ENCODE measurements at regions not wholly inside any gene's neighbourhood (a gene's known extent, or its start where the extent isn't known, plus 50 kb on each side); places are given as distances from the start of the nearest gene placed in this dataset.

- Histone ChIP-seq H3K4me2 (ENCODE audit: insufficient read depth, low read length) (no peak overlapping the region), H3K9me1 (ENCODE audit: control insufficient read depth, insufficient read depth, low read length) (no peaks in the 10 kb centered on the region), H3K79me2 (ENCODE audit: control insufficient read depth, insufficient read depth, low read length) (no peaks in the 10 kb centered on the region), H3K4me1 (replicated peaks in 1 of 2; ENCODE audit: control insufficient read depth in 2 of 2, insufficient read depth in 2 of 2, low read length in 2 of 2) (no peaks in the 10 kb centered on the region), H3K9me3 (replicated peaks; ENCODE audit: control insufficient read depth, insufficient read depth, low read depth, low read length) (0 out of 2 replicates have a peak, but pooled peaks cover 1% of the 10 kb centered on the region), H3K36me3 (ENCODE audit: control insufficient read depth, insufficient read depth, low read length) (no peaks in the 10 kb centered on the region), H3K4me3 (no peak overlapping the region), H3K27me3 (ENCODE audit: control insufficient read depth in 2 of 2, insufficient read depth in 2 of 2, low read length in 2 of 2) (no peaks in the 10 kb centered on the region), H3K9ac (ENCODE audit: insufficient read depth in 1 of 2, low read depth in 2 of 2, low read length in 2 of 2) (no peak overlapping the region), H3K27ac (ENCODE audit: extremely low read depth, low read depth, low read length) (no peak overlapping the region), H2AFZ (ENCODE audit: low read depth, low read length) (no peak overlapping the region), H4K20me1 (replicated peaks; ENCODE audit: control insufficient read depth, insufficient read depth, low read length) (no peaks in the 10 kb centered on the region)
- TF ChIP-seq RBM34 (IDR thresholded peaks at IDR 0.05; ENCODE audit: borderline replicate concordance, insufficient read depth, low read length) (no peak), TAF1 (IDR thresholded peaks at IDR 0.05; ENCODE audit: control insufficient read depth, extremely low read depth, insufficient read depth, low read length, severe bottlenecking) (no peak), JUNB (CRISPR knock-in tag; conservative IDR thresholded peaks at IDR 0.05) (no peak)
- DNase-seq (ENCODE audit: extremely low read depth in 1 of 4, low spot score in 3 of 4) (no peak), ATAC-seq (no peak), FAIRE-seq (no peak)
- ChIA-PET POLR2A (no interaction called here), CTCF (ENCODE audit: low intra/inter-chr PET ratio) (no interaction called here)
- in situ Hi-C loops (cut with MboI) (no loop called here), intact Hi-C loops (cut with micrococcal nuclease) (no loop called here)
- BruUV-seq (replicated peaks), result no TSS peak
Observed at GRCh38 chr2:83481436-83481835, 977.6 kb downstream of the SUCLG1 start.

GRCh38 chr2:83478037-83478436 lies 981.0 kb downstream of the SUCLG1 start:
- H3K4me1 ChIP-seq (replicated peaks in 1 of 2; ENCODE audit: control insufficient read depth in 2 of 2, insufficient read depth in 2 of 2, low read length in 2 of 2), result no peaks in the 10 kb centered on the region
- FAIRE-seq, result no peak
- no TSS peak for BruUV-seq (replicated peaks)
- no peaks in the 10 kb centered on the region for H3K27me3 ChIP-seq (ENCODE audit: control insufficient read depth in 2 of 2, insufficient read depth in 2 of 2, low read length in 2 of 2)
- ATAC-seq, result no peak
- CTCF ChIA-PET (ENCODE audit: low intra/inter-chr PET ratio), result no interaction called here
- no peaks in the 10 kb centered on the region for H3K9me3 ChIP-seq (replicated peaks; ENCODE audit: control insufficient read depth, insufficient read depth, low read depth, low read length)
- no peaks in the 10 kb centered on the region for H4K20me1 ChIP-seq (replicated peaks; ENCODE audit: control insufficient read depth, insufficient read depth, low read length)
- intact Hi-C loops (cut with micrococcal nuclease) (no loop called here), in situ Hi-C loops (cut with MboI) (no loop called here)
- H3K27ac ChIP-seq (ENCODE audit: extremely low read depth, low read depth, low read length), result no peak overlapping the region
- WGBS (ENCODE audit: insufficient coverage, low coverage, missing lambda C conversion rate), result 0% methylated on average over 4 of the region's 4 CpGs
- POLR2A ChIA-PET, result no interaction called here
- no peak overlapping the region for H3K4me3 ChIP-seq
- DNase-seq (ENCODE audit: extremely low read depth in 1 of 4, low spot score in 3 of 4), result no peak
- no peaks in the 10 kb centered on the region for H3K36me3 ChIP-seq (ENCODE audit: control insufficient read depth, insufficient read depth, low read length)
- no peaks in the 10 kb centered on the region for H3K79me2 ChIP-seq (ENCODE audit: control insufficient read depth, insufficient read depth, low read length)
- no peak overlapping the region for H2AFZ ChIP-seq (ENCODE audit: low read depth, low read length)
- no peak overlapping the region for H3K4me2 ChIP-seq (ENCODE audit: insufficient read depth, low read length)
- TF ChIP-seq THAP12 (CRISPR knock-in tag; IDR thresholded peaks at IDR 0.05), result no peak
- no peaks in the 10 kb centered on the region for H3K9me1 ChIP-seq (ENCODE audit: control insufficient read depth, insufficient read depth, low read length)
- no peak overlapping the region for H3K9ac ChIP-seq (ENCODE audit: insufficient read depth in 1 of 2, low read depth in 2 of 2, low read length in 2 of 2)
